ENCODE measurements at regions not wholly inside any gene's neighbourhood (a gene's known extent, or its start where the extent isn't known, plus 50 kb on each side); places are given as distances from the start of the nearest gene placed in this dataset.

- no peak for TF ChIP-seq CTCF (IDR thresholded peaks at IDR 0.05)
- TF ChIP-seq POLR2A (IDR thresholded peaks at IDR 0.05) = no peak
- TF ChIP-seq POLR2AphosphoS5 (IDR thresholded peaks at IDR 0.05; ENCODE audit: insufficient read depth in 1 of 2, low read depth in 1 of 2) = no peak
Measured at GRCh38 chr3:144569651-144570050, 598.0 kb downstream of the DIPK2A start.
